ENCODE measurements at regions not wholly inside any gene's neighbourhood (a gene's known extent, or its start where the extent isn't known, plus 50 kb on each side); places are given as distances from the start of the nearest gene placed in this dataset.

GRCh38 chr12:47352067-47352466, 272.3 kb upstream of the AMIGO2 start:
- TF ChIP-seq REST (IDR thresholded peaks at IDR 0.05; ENCODE audit: insufficient read depth in 1 of 2, low read depth in 2 of 2, low read length in 2 of 2) (no peak), TAF1 (IDR thresholded peaks at IDR 0.05; ENCODE audit: borderline replicate concordance, insufficient read depth, low read length) (no peak), POLR2AphosphoS5 (IDR thresholded peaks at IDR 0.05; ENCODE audit: low read depth, low read length) (no peak), SIN3A (IDR thresholded peaks at IDR 0.05; ENCODE audit: borderline replicate concordance, insufficient read depth, low read length) (no peak), FOXP2 (optimal IDR thresholded peaks at IDR 0.05; ENCODE audit: borderline replicate concordance, extremely low read depth, extremely low read length, insufficient read depth) (no peak)
